HCT116 (cell line): ENCODE measurements at regions not wholly inside any gene's neighbourhood (a gene's known extent, or its start where the extent isn't known, plus 50 kb on each side); places are given as distances from the start of the nearest gene placed in this dataset.

ENCODE experiments used
- ATAC-seq: fragments of 200-7000 bp; cut with Tn5 transposase; 2 replicates; pipeline ENCODE4 v1.9.1; 2020; ENCODE audit warnings: mild to moderate bottlenecking, moderate library complexity
- BruUV-seq: library from RNA; stranded (reverse); fragments of 400-500 nt; replicated peaks from 2 replicates; lab custom pipeline; 2021; lab: Mats Ljungman, UMichigan
- CTCF ChIA-PET: fragments of 300-600 bp; sonication (Branson Sonifier 250); formaldehyde crosslinking; loops from one replicate; lab custom pipeline; 2021; ENCODE audit warnings: antibody characterized with exemption; lab: Charles Lee
- POLR2A ChIA-PET: fragments of 300-600, 350-600 bp; sonication (Branson Sonifier 250); formaldehyde crosslinking; loops from one replicate; lab custom pipeline; 2021; ENCODE audit warnings: antibody characterized with exemption; lab: Charles Lee
- RAD21 ChIA-PET, 2 experiments: fragments of 300-600 bp; sonication (Branson Sonifier 250); formaldehyde crosslinking; loops; one replicate each; lab custom pipeline; 2023; ENCODE audit warnings: low total read pairs in 2 of 2; ENCODE audit not compliant: uncharacterized antibody in 2 of 2, unreplicated experiment in 2 of 2, low non-redundant PET in 1 of 2; lab: Charles Lee
- DNase-seq: peaks from one replicate; pipeline ENCODE4 v3.0.0-alpha.2; 2010; ENCODE audit warnings: low read depth, low spot score
- H2AFZ ChIP-seq: fragments of 200-600 bp; shearing (Covaris generic), sonication (generic); 2 replicates; pipeline ENCODE4 v1.6.1; 2017; ENCODE audit warnings: low read depth, mixed run types, mixed read lengths, antibody characterized with exemption, low read length; ENCODE audit not compliant: poor library complexity, severe bottlenecking
- H3K27ac ChIP-seq: 2 replicates; pipeline ENCODE4 v1.5.1; 2012; ENCODE audit warnings: low read depth, low read length
- H3K27me3 ChIP-seq: fragments of 200-600 bp; sonication (generic); 2 replicates; pipeline ENCODE4 v1.6.1; 2016; ENCODE audit warnings: mixed run types, low read length, mixed read lengths; ENCODE audit not compliant: insufficient read depth
- H3K36me3 ChIP-seq, 2 experiments: fragments of 200-500 bp in 1 of 2; fragments of 200-600 bp in 1 of 2; sonication (Bioruptor generic) in 1 of 2; sonication (generic) in 1 of 2; 2 replicates each; pipeline versions ENCODE4 v1.5.1 to v1.6.1; 2014 to 2016; ENCODE audit warnings: low read length in 2 of 2, inconsistent platforms in 1 of 2, mixed read lengths in 1 of 2, mixed run types in 1 of 2; ENCODE audit not compliant: insufficient read depth in 2 of 2, control insufficient read depth in 1 of 2
- H3K4me1 ChIP-seq, 2 experiments: fragments of 200-600 bp in 1 of 2; sonication (generic) in 1 of 2; 2 replicates each; pipeline versions ENCODE4 v1.5.1 to v1.6.1; 2012 to 2017; ENCODE audit warnings: low read length in 2 of 2, inconsistent platforms in 1 of 2, mild to moderate bottlenecking in 1 of 2, mixed read lengths in 1 of 2, mixed run types in 1 of 2, moderate library complexity in 1 of 2; ENCODE audit not compliant: insufficient read depth in 2 of 2, control insufficient read depth in 1 of 2
- H3K4me2 ChIP-seq: fragments of 200-600 bp; sonication (generic); 2 replicates; pipeline ENCODE4 v1.6.1; 2017; ENCODE audit warnings: mixed run types, low read length, mixed read lengths
- H3K4me3 ChIP-seq, 2 experiments: fragments of 200-600 bp in 1 of 2; sonication (generic) in 1 of 2; replicated peaks in 1 of 2; 2 replicates each; pipeline ENCODE4 v1.5.1; 2011 to 2016; ENCODE audit warnings: low read length in 2 of 2, control low read depth in 1 of 2, low read depth in 1 of 2, mild to moderate bottlenecking in 1 of 2, mixed read lengths in 1 of 2, mixed run types in 1 of 2
- H3K79me2 ChIP-seq: fragments of 200-600 bp; sonication (generic); 2 replicates; pipeline ENCODE4 v1.6.1; 2017; ENCODE audit warnings: mild to moderate bottlenecking, mixed run types, low read length, moderate library complexity, mixed read lengths; ENCODE audit not compliant: insufficient read depth
- H3K9ac ChIP-seq: fragments of 200-600 bp; sonication (generic); 2 replicates; pipeline ENCODE4 v1.6.1; 2016; ENCODE audit warnings: low read length, mixed read lengths
- H3K9me2 ChIP-seq: fragments of 200-600 bp; sonication (generic), shearing (Covaris generic); 2 replicates; pipeline ENCODE4 v1.6.1; 2017; ENCODE audit warnings: mixed run types, mild to moderate bottlenecking, moderate library complexity; ENCODE audit not compliant: insufficient read depth
- H3K9me3 ChIP-seq, 2 experiments: fragments of 200-500 bp in 1 of 2; fragments of 200-600 bp in 1 of 2; sonication (Bioruptor generic) in 1 of 2; sonication (generic) in 1 of 2; 2 replicates each; pipeline ENCODE4 v1.6.1; 2014 to 2017; ENCODE audit warnings: low read length in 2 of 2, mixed read lengths in 2 of 2, inconsistent platforms in 1 of 2, low read depth in 1 of 2, mild to moderate bottlenecking in 1 of 2, mixed run types in 1 of 2, moderate library complexity in 1 of 2; ENCODE audit not compliant: control insufficient read depth in 1 of 2, insufficient read depth in 1 of 2
- H4K20me1 ChIP-seq: fragments of 200-600 bp; sonication (generic), shearing (Covaris generic); 2 replicates; pipeline ENCODE4 v1.6.1; 2017; ENCODE audit warnings: mixed run types, mild to moderate bottlenecking, moderate library complexity; ENCODE audit not compliant: insufficient read depth
- CBX3 ChIP-seq: IDR thresholded peaks from 2 replicates; pipeline ENCODE4 v1.6.1; 2012; ENCODE audit warnings: low read depth
- CEBPB ChIP-seq: IDR thresholded peaks from 2 replicates; pipeline ENCODE4 v1.6.1; 2012; ENCODE audit warnings: low read depth
- ELF1 ChIP-seq: IDR thresholded peaks from 2 replicates; pipeline ENCODE4 v1.6.1; 2012; ENCODE audit warnings: low read depth, borderline replicate concordance
- EZH2 ChIP-seq: fragments of 200-600 bp; sonication (generic); IDR thresholded peaks from 2 replicates; pipeline ENCODE4 v1.6.1; 2017; ENCODE audit warnings: antibody characterized with exemption, mixed run types
- EZH2phosphoT487 ChIP-seq: fragments of 200-600 bp; IDR thresholded peaks from 2 replicates; pipeline ENCODE4 v1.6.1; 2018; ENCODE audit warnings: antibody characterized with exemption, borderline replicate concordance
- FOSL1 ChIP-seq: IDR thresholded peaks from 2 replicates; pipeline ENCODE4 v1.6.1; 2012; ENCODE audit warnings: low read depth
- POLR2A ChIP-seq: IDR thresholded peaks from 2 replicates; pipeline ENCODE4 v1.7.0; 2011; ENCODE audit warnings: borderline replicate concordance; ENCODE audit not compliant: insufficient read depth, insufficient read length; ENCODE audit errors: extremely low read depth
- POLR2AphosphoS5 ChIP-seq: IDR thresholded peaks from 2 replicates; pipeline ENCODE4 v1.6.1; 2011; ENCODE audit warnings: mild to moderate bottlenecking, low read depth, low read length, moderate library complexity
- RAD21 ChIP-seq: IDR thresholded peaks from 2 replicates; pipeline ENCODE4 v1.6.1; 2012; ENCODE audit warnings: low read depth, mild to moderate bottlenecking
- SIN3A ChIP-seq: IDR thresholded peaks from 2 replicates; pipeline ENCODE4 v1.6.1; 2012; ENCODE audit warnings: low read depth
- SP1 ChIP-seq: IDR thresholded peaks from 2 replicates; pipeline ENCODE4 v1.6.1; 2012; ENCODE audit warnings: low read depth
- TCF7L2 ChIP-seq: IDR thresholded peaks from 2 replicates; pipeline ENCODE4 v1.7.0; 2011; ENCODE audit warnings: borderline replicate concordance, inconsistent platforms; ENCODE audit not compliant: insufficient read depth, insufficient read length; ENCODE audit errors: extremely low read depth
- ZFX ChIP-seq: fragments of 450-650 bp; IDR thresholded peaks from 2 replicates; pipeline ENCODE4 v1.6.1; 2017
- ZNF274 ChIP-seq: fragments of 200-500 bp; sonication (Bioruptor generic); IDR thresholded peaks from 2 replicates; pipeline ENCODE4 v1.6.1; 2014; ENCODE audit warnings: mild to moderate bottlenecking, low read depth, low read length, inconsistent platforms
- intact Hi-C: fragments of 100-400 bp; cut with micrococcal nuclease; formaldehyde crosslinking; loops from 2 replicates; pipeline ENCODE4 v1.10.0; 2022
- TF ChIP-seq, protein P1 (sequence below): IDR thresholded peaks from 2 replicates; pipeline ENCODE4 v1.6.1; 2012
- TF ChIP-seq, protein P2 (sequence below): IDR thresholded peaks from 2 replicates; pipeline ENCODE4 v1.6.1; 2012; ENCODE audit warnings: low read depth

- no peak overlapping the region for H2AFZ ChIP-seq
- H3K9me3 ChIP-seq, result no peaks in the 10 kb centered on the region
- no peaks in the 10 kb centered on the region for H3K9me2 ChIP-seq
- ChIA-PET RAD21 (no interaction called here), CTCF (no interaction called here), POLR2A (no interaction called here)
- no peaks in the 10 kb centered on the region for H4K20me1 ChIP-seq
- no peaks in the 10 kb centered on the region for H3K36me3 ChIP-seq
- H3K9ac ChIP-seq, result no peak overlapping the region
- no peak overlapping the region for H3K4me3 ChIP-seq
- H3K27me3 ChIP-seq, result peaks cover 65% of the 10 kb centered on the region
- intact Hi-C loops, result no loop called here
- H3K4me2 ChIP-seq, result no peak overlapping the region
- no peaks in the 10 kb centered on the region for H3K4me1 ChIP-seq
- no TSS peak for BruUV-seq
- ATAC-seq (no peak), DNase-seq (no peak)
- H3K27ac ChIP-seq, result no peak overlapping the region
- no peak for TF ChIP-seq SP1
- TF ChIP-seq CBX3, result no peak
- TF ChIP-seq, protein P1, sequence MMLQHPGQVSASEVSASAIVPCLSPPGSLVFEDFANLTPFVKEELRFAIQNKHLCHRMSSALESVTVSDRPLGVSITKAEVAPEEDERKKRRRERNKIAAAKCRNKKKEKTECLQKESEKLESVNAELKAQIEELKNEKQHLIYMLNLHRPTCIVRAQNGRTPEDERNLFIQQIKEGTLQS, result no peak
- no peak for TF ChIP-seq CEBPB
- no peaks in the 10 kb centered on the region for H3K79me2 ChIP-seq
Observed at GRCh38 chr9:19660019-19660418, 128.8 kb downstream of the SLC24A2 start.

GRCh38 chr9:19656704-19657103, 132.1 kb downstream of the SLC24A2 start:
- H3K9me3 ChIP-seq, result no peaks in the 10 kb centered on the region
- ATAC-seq, result no peak
- H3K4me2 ChIP-seq, result no peak overlapping the region
- no TSS peak for BruUV-seq
- RAD21 ChIA-PET, result no interaction called here
- no peaks in the 10 kb centered on the region for H3K79me2 ChIP-seq
- no peak overlapping the region for H3K9ac ChIP-seq
- CTCF ChIA-PET, result no interaction called here
- intact Hi-C loops, result loop anchor here (5.0 kb wide), 1 partner anchor 329 kb away; no protein-coding TSS in a partner anchor
- no peak overlapping the region for H3K27ac ChIP-seq
- H3K4me3 ChIP-seq, result no peak overlapping the region
- no peaks in the 10 kb centered on the region for H3K36me3 ChIP-seq
- H3K27me3 ChIP-seq, result peaks cover 41% of the 10 kb centered on the region
- H2AFZ ChIP-seq, result no peak overlapping the region
- H3K9me2 ChIP-seq, result no peaks in the 10 kb centered on the region
- no peaks in the 10 kb centered on the region for H4K20me1 ChIP-seq
- POLR2A ChIA-PET, result no interaction called here
- no peak for DNase-seq
- H3K4me1 ChIP-seq, result no peaks in the 10 kb centered on the region
- no peak for TF ChIP-seq TCF7L2
- no peak for TF ChIP-seq EZH2
- no peak for TF ChIP-seq CBX3
- TF ChIP-seq RAD21, result no peak
- no peak for TF ChIP-seq ZFX
- no peak for TF ChIP-seq POLR2AphosphoS5
- no peak for TF ChIP-seq ELF1
- no peak for TF ChIP-seq POLR2A
- no peak for TF ChIP-seq EZH2phosphoT487
- TF ChIP-seq CEBPB, result no peak
- no peak for TF ChIP-seq FOSL1
- TF ChIP-seq SIN3A, result no peak
- TF ChIP-seq, protein P1, result no peak
- TF ChIP-seq, protein P2, sequence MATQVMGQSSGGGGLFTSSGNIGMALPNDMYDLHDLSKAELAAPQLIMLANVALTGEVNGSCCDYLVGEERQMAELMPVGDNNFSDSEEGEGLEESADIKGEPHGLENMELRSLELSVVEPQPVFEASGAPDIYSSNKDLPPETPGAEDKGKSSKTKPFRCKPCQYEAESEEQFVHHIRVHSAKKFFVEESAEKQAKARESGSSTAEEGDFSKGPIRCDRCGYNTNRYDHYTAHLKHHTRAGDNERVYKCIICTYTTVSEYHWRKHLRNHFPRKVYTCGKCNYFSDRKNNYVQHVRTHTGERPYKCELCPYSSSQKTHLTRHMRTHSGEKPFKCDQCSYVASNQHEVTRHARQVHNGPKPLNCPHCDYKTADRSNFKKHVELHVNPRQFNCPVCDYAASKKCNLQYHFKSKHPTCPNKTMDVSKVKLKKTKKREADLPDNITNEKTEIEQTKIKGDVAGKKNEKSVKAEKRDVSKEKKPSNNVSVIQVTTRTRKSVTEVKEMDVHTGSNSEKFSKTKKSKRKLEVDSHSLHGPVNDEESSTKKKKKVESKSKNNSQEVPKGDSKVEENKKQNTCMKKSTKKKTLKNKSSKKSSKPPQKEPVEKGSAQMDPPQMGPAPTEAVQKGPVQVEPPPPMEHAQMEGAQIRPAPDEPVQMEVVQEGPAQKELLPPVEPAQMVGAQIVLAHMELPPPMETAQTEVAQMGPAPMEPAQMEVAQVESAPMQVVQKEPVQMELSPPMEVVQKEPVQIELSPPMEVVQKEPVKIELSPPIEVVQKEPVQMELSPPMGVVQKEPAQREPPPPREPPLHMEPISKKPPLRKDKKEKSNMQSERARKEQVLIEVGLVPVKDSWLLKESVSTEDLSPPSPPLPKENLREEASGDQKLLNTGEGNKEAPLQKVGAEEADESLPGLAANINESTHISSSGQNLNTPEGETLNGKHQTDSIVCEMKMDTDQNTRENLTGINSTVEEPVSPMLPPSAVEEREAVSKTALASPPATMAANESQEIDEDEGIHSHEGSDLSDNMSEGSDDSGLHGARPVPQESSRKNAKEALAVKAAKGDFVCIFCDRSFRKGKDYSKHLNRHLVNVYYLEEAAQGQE, result no peak
- no peak for TF ChIP-seq SP1
- no peak for TF ChIP-seq ZNF274
